Stimulated activated naive CD8-positive, alpha-beta T cell treated with anti-CD3 and anti-CD28 coated beads, Interleukin-15, Interleukin-2, amounts not matched to agents 100 U/mL and 50 U/mL, for 24 hours (primary cell): ENCODE measurements at regions not wholly inside any gene's neighbourhood (a gene's known extent, or its start where the extent isn't known, plus 50 kb on each side); places are given as distances from the start of the nearest gene placed in this dataset.
A peak's percentile ranks its signal among the peaks of the same experiment; 100 is the strongest.

Experiments
- ATAC-seq: fragments of 150-1000 bp; cut with Tn5 transposase; one replicate; pipeline ENCODE4 v1.10.0; 2021
- DNase-seq: peaks from one replicate; pipeline ENCODE4 v3.0.0; 2021

- DNase-seq (no peak), ATAC-seq (no peak)
These were observed 460.0 kb downstream of the COG6 start for GRCh38 chr13:40115426-40115825.

- ATAC-seq = peak; percentile 81
- peak; percentile 33 for DNase-seq
These were observed 460.5 kb downstream of the COG6 start for GRCh38 chr13:40116008-40116407.

- DNase-seq = no peak
- no peak for ATAC-seq
These were observed 462.9 kb downstream of the COG6 start for GRCh38 chr13:40118337-40118736.

GRCh38 chr13:40119852-40120251 is 464.4 kb downstream of the COG6 start:
- DNase-seq (no peak), ATAC-seq (no peak)

- DNase-seq (no peak), ATAC-seq (no peak)
These were observed 464.8 kb downstream of the COG6 start for GRCh38 chr13:40120288-40120687.

- ATAC-seq (no peak), DNase-seq (no peak)
These were observed 465.3 kb downstream of the COG6 start for GRCh38 chr13:40120781-40121180.

GRCh38 chr13:40121722-40122121 is 466.3 kb downstream of the COG6 start:
- DNase-seq (no peak), ATAC-seq (no peak)

GRCh38 chr13:40123962-40124632 is 468.6 kb downstream of the COG6 start:
- ATAC-seq (no peak), DNase-seq (no peak)

- no peak for ATAC-seq
These were observed 469.2 kb downstream of the COG6 start for GRCh38 chr13:40124633-40125015.

GRCh38 chr13:40125336-40125735 is 469.9 kb downstream of the COG6 start:
- ATAC-seq = no peak
- no peak for DNase-seq

More at GRCh38 chr13:40124633-40125015, 469.2 kb downstream of the COG6 start:
- DNase-seq = no peak

- DNase-seq (no peak), ATAC-seq (no peak)
These were observed 471.0 kb downstream of the COG6 start for GRCh38 chr13:40126306-40127085.

GRCh38 chr13:40127476-40127875 is 472.0 kb downstream of the COG6 start:
- DNase-seq = no peak
- no peak for ATAC-seq

GRCh38 chr13:40127925-40128324 is 472.5 kb downstream of the COG6 start:
- no peak for ATAC-seq

GRCh38 chr13:40129467-40129866 is 474.0 kb downstream of the COG6 start:
- DNase-seq (no peak), ATAC-seq (no peak)

More at GRCh38 chr13:40127925-40128324, 472.5 kb downstream of the COG6 start:
- no peak for DNase-seq

- no peak for DNase-seq
- peak; percentile 78 for ATAC-seq
These were observed 475.6 kb downstream of the COG6 start for GRCh38 chr13:40130871-40131636.

- peak; percentile 87 for ATAC-seq
These were observed 476.8 kb downstream of the COG6 start for GRCh38 chr13:40132249-40132648.

GRCh38 chr13:40136896-40137295 is 481.4 kb downstream of the COG6 start:
- no peak for DNase-seq
- ATAC-seq = no peak

More at GRCh38 chr13:40132249-40132648, 476.8 kb downstream of the COG6 start:
- DNase-seq = peak; percentile 39

- DNase-seq = peak; percentile 33
- ATAC-seq = peak; percentile 86
These were observed 481.9 kb downstream of the COG6 start for GRCh38 chr13:40137400-40137799.

GRCh38 chr13:40139896-40140520 is 484.5 kb downstream of the COG6 start:
- ATAC-seq (peak; percentile 37), DNase-seq (no peak)

- no peak for ATAC-seq
- no peak for DNase-seq
These were observed 486.5 kb downstream of the COG6 start for GRCh38 chr13:40141859-40142555.

GRCh38 chr13:40143106-40143505 is 487.6 kb downstream of the COG6 start:
- DNase-seq (no peak), ATAC-seq (no peak)

- DNase-seq (no peak), ATAC-seq (no peak)
These were observed 488.1 kb downstream of the COG6 start for GRCh38 chr13:40143559-40143958.
